Right forelimb (tissue), 1 donor: ENCODE measurements at regions not wholly inside any gene's neighbourhood (a gene's known extent, or its start where the extent isn't known, plus 50 kb on each side); places are given as distances from the start of the nearest gene placed in this dataset.
"Not testable (repeated sequence)": the region's sequence is repeated elsewhere in the genome, so short reads cannot be mapped to it uniquely, and the experiment has no call there.

Experiments used
- DNase-seq: peaks from one replicate; pipeline ENCODE4 v3.0.0-alpha.2; 2018

DNA sequence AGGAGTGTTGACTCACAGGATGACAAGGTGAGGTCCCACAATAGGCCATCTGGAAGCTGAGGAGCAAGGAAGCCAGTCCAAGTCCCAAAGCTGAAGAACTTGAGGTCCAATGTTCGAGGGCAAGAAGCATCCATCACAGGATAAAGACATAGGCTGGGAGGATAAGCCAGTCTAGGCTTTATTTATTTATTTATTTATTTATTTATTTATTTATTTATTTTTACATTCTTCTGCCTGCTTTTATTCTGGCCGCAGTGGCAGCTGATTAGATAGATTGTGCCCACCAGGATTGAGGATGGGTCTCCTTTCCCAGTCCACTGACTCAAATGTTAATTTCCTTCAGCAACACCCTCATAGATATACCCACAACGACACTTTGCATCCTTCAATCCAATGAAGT lies 472.2 kb upstream of the DPPA4 start:
- no peak for DNase-seq

- DNase-seq = no peak
These were observed 480.7 kb upstream of the DPPA4 start for GRCh38 chr3:109818081-109818480.

GRCh38 chr3:109819734-109820133 lies 482.4 kb upstream of the DPPA4 start:
- no peak for DNase-seq

DNA sequence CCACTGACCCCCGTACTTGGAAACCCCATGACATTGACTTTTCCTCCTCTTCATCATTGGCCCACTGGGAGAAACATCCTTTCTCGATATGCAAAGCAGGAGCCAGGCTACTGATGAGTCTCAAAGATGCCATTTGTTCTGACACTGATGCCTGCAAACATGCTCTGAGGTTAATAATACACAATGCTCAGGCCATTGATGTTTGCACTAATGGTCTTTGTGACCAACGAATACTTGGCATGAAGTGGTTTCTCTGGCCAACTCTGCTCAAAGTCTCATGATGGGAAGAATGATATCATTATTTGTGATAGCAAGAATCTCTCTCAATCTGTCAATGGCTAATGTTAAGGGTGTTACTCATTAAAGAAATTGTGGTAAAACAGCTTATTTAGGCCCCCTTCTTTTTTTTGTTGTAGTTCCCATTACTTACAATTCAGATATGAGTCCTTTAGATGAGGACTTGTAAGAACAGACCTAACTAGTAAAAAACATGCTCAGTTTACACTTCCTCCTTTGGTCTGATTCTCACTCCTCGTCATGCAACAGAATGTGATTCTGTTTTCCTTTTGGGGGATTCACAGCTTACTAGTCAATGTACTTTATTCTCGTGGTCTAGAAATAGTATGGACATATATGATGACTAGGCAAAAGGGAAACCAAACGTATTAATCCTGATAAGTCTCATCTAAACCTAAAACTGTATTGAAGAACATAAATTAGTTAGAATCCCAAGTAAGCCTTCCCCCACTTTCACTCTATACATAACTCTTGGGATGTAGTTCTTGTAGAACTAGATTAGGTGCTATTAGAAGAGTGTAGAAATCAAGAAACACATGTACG lies 488.8 kb upstream of the DPPA4 start:
- no peak for DNase-seq

GRCh38 chr3:109831403-109831802 lies 494.1 kb upstream of the DPPA4 start:
- DNase-seq = no peak

DNA sequence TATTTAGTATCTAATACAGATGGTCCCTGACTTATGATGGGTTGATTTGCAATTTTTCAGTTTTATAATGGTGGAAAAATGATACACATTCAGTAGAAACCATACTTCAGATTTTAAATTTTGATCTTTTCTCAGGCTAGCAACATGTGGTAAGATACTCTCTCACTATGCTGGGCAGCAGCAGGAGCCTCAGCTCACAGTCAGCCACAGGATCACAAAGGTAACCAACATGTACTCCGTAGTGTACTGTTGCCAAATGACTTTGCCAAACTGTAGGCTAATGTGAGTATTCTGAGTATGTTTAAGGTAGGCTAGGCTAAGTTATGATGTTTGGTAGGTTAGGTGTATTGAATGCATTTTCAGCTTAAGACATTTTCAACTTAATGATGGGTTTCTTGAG lies 498.6 kb upstream of the DPPA4 start:
- no peak for DNase-seq

GRCh38 chr3:109851854-109852253 lies 514.5 kb upstream of the DPPA4 start:
- DNase-seq = no peak

DNA sequence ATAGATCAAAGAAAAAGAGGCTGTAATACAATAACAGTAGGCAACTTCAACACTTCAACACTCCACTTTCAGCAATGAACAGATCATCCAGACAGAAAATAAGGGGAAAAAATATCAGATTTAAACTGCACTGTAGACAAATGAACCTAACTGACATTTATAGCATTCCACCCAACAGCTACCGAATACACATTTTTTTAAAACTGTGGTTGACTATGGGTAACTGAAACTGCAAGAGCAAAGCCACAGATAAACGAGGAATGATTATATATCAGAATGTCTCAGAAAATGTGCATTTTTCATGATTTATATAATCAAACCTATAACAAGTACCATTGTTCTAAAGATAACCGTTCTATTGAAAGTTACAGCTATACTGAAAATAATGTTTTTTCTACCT lies 514.9 kb upstream of the DPPA4 start:
- DNase-seq = no peak

GRCh38 chr3:109853077-109853731 lies 515.9 kb upstream of the DPPA4 start:
- DNase-seq = no peak

DNA sequence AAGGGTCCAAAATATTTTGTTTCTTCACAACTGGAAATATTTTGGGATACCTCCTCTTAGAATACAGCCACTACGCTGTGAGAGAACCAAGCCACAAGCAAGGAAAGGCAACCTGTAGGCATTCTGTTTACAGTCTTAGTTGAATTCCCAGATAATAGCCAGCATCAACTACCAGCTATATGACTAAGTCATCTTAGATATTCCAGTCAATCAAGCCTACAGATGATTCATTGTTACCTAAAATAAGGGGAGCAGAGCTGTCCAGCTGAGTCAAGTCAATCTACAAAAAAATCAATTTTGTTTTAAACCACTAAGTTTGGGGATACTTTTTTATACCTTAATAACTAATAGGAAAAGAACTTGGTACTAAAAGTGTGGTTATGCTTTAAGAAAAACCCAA lies 526.4 kb upstream of the DPPA4 start:
- DNase-seq = no peak

DNA sequence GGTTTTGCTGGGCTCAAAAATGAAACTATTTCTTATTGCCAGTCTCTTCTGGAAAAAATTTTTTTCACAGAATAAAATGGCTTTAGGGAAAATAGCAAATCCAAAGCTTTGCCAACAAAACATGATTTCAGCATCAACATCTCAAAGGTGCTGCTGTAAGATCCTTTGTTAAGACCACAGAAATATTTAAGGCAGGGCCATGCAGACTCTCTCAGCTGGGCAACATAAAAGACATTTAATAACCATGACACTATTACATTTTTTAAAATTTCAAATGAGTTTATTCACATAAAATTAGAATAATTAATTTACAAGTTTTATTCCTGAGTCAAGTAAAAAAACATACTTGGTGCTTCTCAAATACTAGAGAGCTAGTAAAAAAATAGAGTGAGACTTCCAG lies 527.1 kb upstream of the DPPA4 start:
- DNase-seq = no peak

DNA sequence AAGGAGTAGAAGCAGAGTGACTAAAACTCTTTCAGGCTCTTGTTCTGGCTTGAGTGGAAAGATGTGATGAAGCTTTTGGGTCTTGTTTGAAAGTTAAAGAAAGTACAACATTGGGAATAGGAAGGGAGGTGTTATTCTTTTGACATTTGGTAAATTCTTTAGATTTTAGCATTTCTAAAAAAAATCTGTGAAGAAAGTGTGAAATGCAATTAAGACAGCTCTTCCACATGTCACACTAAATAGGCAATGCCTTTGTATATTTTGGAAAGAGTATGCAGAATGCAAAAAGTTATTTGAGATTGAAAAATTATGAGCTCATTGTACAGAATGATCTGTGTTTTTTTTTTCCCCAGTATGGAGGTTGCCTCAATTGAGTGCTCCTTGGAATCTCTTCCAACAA lies 532.2 kb upstream of the DPPA4 start:
- DNase-seq = no peak

GRCh38 chr3:109874896-109875708 lies 537.8 kb upstream of the DPPA4 start:
- DNase-seq = no peak

DNA sequence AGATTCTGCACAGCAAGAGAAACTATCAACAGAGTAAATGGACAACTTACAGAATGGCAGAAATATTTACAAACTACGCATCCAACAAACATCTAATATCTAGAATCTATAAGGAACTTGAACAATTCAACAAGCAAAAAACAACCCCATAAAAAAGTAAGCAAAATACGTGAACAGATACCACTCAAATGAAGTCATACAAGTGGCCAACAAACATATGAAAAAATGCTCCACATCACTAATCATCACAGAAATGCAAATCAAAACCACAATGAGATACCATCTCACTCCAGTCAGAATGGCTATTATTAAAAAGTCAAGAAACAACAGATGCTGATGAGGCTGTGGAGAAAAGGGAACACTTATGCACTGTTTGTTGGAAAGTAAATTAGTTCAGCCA lies 540.3 kb upstream of the DPPA4 start:
- not testable (repeated sequence) for DNase-seq

DNA sequence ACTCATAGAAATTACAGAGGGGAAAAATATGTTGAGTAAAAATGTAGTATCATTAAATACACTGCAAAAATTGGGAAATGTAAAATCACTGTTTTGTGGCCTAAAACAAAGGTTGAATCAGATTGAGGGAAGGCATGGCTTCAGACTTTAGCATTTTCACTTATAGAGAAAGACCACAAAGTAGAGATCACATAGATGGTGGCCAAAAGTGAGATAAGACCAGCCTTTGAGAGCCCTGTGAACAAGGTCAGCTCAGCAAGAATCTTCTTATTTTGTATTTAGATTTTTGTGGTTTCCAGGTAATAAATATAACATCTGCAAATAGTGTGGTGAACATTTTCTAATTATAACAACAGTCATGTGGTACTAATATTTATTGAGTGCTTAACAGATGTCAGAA lies 544.8 kb upstream of the DPPA4 start:
- no peak for DNase-seq

DNA sequence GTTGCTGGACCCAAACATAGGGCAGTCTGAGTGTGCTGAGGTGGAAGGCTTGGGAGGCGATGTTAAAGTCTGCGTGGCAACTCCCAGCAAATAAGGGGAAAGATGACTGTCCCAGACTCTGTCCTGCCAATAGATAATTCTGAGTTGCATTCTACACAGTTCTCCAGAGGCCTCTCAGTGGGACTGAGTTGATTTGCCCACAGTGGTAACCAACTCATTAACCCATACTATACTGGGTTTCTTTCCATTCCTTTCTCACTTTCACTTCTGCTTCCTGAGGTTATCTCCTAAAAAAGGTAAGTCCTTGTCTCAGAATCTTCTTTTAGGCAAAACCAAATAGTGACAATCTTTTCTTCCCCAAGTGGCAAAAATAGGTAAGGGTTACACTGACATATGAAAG lies 549.9 kb upstream of the DPPA4 start:
- no peak for DNase-seq

GRCh38 chr3:109888026-109888425 lies 550.7 kb upstream of the DPPA4 start:
- no peak for DNase-seq

GRCh38 chr3:109897734-109898133 lies 560.4 kb upstream of the DPPA4 start:
- no peak for DNase-seq

- no peak for DNase-seq
These were observed 562.6 kb upstream of the DPPA4 start for GRCh38 chr3:109899925-109900324.

DNA sequence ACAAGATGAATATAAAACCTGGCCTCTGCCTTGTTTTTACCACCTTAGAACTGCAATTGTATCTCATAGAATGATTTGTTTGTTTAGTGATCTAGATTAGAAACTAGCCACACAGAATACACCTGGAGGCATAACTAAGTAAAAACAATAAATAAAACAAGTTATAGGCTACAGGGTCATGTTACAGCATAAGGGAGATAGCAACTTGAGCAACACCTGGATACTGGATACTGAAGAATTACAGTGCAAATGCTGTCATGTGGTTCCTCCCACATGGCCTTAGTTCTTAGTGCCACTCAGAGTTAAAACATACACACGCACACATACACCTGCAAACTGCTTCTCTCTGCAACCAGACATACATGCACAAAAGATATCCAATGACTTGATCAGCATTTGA lies 563.4 kb upstream of the DPPA4 start:
- DNase-seq = no peak

DNA sequence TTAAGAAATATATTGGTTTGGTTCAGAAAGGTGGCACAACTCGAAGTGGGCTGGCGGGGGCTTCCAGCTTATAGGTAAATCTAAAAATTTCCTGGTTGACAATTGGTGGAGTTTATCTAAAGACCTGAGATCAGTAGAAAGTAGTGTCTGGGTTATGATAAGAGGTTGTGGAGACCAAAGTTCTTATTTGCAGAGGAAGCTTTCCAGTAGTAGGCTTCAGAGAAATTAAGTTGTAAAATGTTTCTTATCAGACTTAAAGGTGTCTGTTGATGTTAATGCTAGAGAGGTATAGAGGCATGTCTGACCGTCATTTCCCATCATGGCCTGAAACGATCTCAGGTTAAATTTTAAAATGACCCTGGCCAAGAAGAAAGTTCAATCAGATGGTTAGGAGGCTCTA lies 565.2 kb upstream of the DPPA4 start:
- DNase-seq = no peak

GRCh38 chr3:109903100-109903499 lies 565.8 kb upstream of the DPPA4 start:
- DNase-seq = no peak

GRCh38 chr3:109910772-109911171 lies 573.4 kb upstream of the DPPA4 start:
- DNase-seq = no peak

DNA sequence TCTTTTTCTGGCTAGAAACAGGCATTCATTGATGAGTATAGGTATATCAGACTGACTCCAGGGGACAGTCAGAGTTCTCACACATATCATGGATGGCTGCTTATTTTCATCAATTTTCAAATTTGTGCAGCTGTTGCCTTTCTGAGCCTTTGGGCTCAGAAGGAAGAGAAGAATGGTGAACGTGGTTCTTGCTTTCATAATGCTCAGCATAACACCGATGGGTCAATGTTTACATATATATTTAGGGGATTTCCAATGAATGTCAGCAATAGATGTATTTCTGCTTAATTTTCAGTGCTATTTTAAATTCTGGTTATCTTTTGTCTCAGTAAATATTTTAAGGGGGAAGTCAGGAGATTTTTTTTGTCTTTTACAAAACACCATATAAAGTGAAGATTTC lies 581.4 kb upstream of the DPPA4 start:
- DNase-seq = no peak
